Esophagus squamous epithelium (tissue), 5 donors: ENCODE measurements at regions not wholly inside any gene's neighbourhood (a gene's known extent, or its start where the extent isn't known, plus 50 kb on each side); places are given as distances from the start of the nearest gene placed in this dataset.

ENCODE experiments used
- DNase-seq: peaks from one replicate; lab custom pipeline; 2025; lab: John Stamatoyannopoulos, UW
- H3K27ac ChIP-seq, 4 donors: fragments of 200-600 bp; sonication (generic); one replicate each; pipeline ENCODE4 v1.5.1; 2016 to 2019; ENCODE audit warnings: mild to moderate bottlenecking in 1 of 4
- H3K27me3 ChIP-seq, 4 donors: fragments of 200-600 bp; sonication (generic); 1 replicate in 3 of 4; 2 replicates in 1 of 4; pipeline versions ENCODE4 v1.5.1 to v1.6.0; 2017 to 2021; ENCODE audit warnings: antibody characterized with exemption in 1 of 4
- H3K36me3 ChIP-seq, 3 donors: fragments of 200-600 bp; sonication (generic); one replicate each; pipeline ENCODE4 v1.5.1; 2016 to 2019
- H3K4me1 ChIP-seq, 3 donors: fragments of 200-600 bp; sonication (generic); one replicate each; pipeline ENCODE4 v1.5.1; 2017 to 2019
- H3K4me3 ChIP-seq, 4 donors: fragments of 200-600 bp; sonication (generic); 1 replicate in 3 of 4; 2 replicates in 1 of 4; pipeline ENCODE4 v1.5.1; 2016 to 2019; ENCODE audit warnings: mild to moderate bottlenecking in 2 of 4, moderate library complexity in 1 of 4
- H3K9me3 ChIP-seq, 3 donors: fragments of 200-600 bp; sonication (generic); one replicate each; pipeline ENCODE4 v1.5.1; 2016 to 2019
- CTCF ChIP-seq, 6 experiments: fragments of 450-650 bp in 4 of 6; fragments of 200-600 bp in 2 of 6; sonication (generic) in 2 of 6; IDR thresholded peaks; one replicate each; pipeline ENCODE4 v1.5.1; 2016 to 2019; ENCODE audit warnings: antibody characterized with exemption in 6 of 6, mild to moderate bottlenecking in 4 of 6, moderate library complexity in 4 of 6
- POLR2A ChIP-seq, 4 donors: fragments of 450-650 bp; IDR thresholded peaks; one replicate each; pipeline ENCODE4 v1.6.1; 2017; ENCODE audit warnings: antibody characterized with exemption in 4 of 4, mild to moderate bottlenecking in 4 of 4, moderate library complexity in 3 of 4
- WGBS, 2 donors: methylation state at CpG; one replicate each; pipeline ENCODE4 v1.1.5; 2018; 5-methylcytosine and 5-hydroxymethylcytosine counted together
- intact Hi-C: fragments of 100-400 bp; cut with DNase I; formaldehyde crosslinking; loops from one replicate; pipeline ENCODE4 v1.15.0; 2022
- donor health status: DM: yes; HTN: yes; CAD: no.

GRCh38 chr11:37026741-37027140 is 428.7 kb upstream of the RAG2 start:
- H3K9me3 ChIP-seq: no peaks in the 10 kb centered on the region
- H3K27ac ChIP-seq: no peak overlapping the region
- H3K27me3 ChIP-seq: no peaks in the 10 kb centered on the region
- H3K4me3 ChIP-seq: no peak overlapping the region
- TF ChIP-seq POLR2A (IDR thresholded peaks at IDR 0.05) (no peak), CTCF (IDR thresholded peaks at IDR 0.05) (no peak)
- no peaks in the 10 kb centered on the region for H3K4me1 ChIP-seq
- 46 to 53% methylated on average over 5 of the region's 5 CpGs for WGBS, 2 donors
- DNase-seq: no peak
- intact Hi-C loops: no loop called here
- H3K36me3 ChIP-seq: no peaks in the 10 kb centered on the region

GRCh38 chr11:37026326-37026725 is 428.3 kb upstream of the RAG2 start:
- intact Hi-C loops: no loop called here
- TF ChIP-seq CTCF (IDR thresholded peaks at IDR 0.05) (no peak), POLR2A (IDR thresholded peaks at IDR 0.05) (no peak)
- no peak for DNase-seq

GRCh38 chr11:37006563-37006962 is 408.5 kb upstream of the RAG2 start:
- no peaks in the 10 kb centered on the region for H3K36me3 ChIP-seq
- no peaks in the 10 kb centered on the region for H3K27me3 ChIP-seq
- no peak overlapping the region for H3K27ac ChIP-seq
- no peak overlapping the region for H3K4me3 ChIP-seq
- intact Hi-C loops: no loop called here
- 87 to 88% methylated on average over 4 of the region's 4 CpGs for WGBS, 2 donors
- H3K9me3 ChIP-seq: no peaks in the 10 kb centered on the region
- DNase-seq: no peak
- H3K4me1 ChIP-seq: no peaks in the 10 kb centered on the region
- TF ChIP-seq CTCF (IDR thresholded peaks at IDR 0.05): no peak
- TF ChIP-seq POLR2A (IDR thresholded peaks at IDR 0.05): no peak

More at GRCh38 chr11:37026326-37026725, 428.3 kb upstream of the RAG2 start:
- Histone ChIP-seq H3K4me3 (no peak overlapping the region), H3K27ac (no peak overlapping the region), H3K36me3 (no peaks in the 10 kb centered on the region), H3K27me3 (no peaks in the 10 kb centered on the region), H3K4me1 (no peaks in the 10 kb centered on the region), H3K9me3 (no peaks in the 10 kb centered on the region)
- WGBS, 2 donors: 44 to 51% methylated on average over 3 of the region's 3 CpGs

GRCh38 chr11:37002831-37003230 is 404.8 kb upstream of the RAG2 start:
- Histone ChIP-seq H3K4me3 (no peak overlapping the region), H3K36me3 (no peaks in the 10 kb centered on the region), H3K9me3 (no peaks in the 10 kb centered on the region), H3K27me3 (no peaks in the 10 kb centered on the region), H3K27ac (no peak overlapping the region), H3K4me1 (no peaks in the 10 kb centered on the region)
- 67 to 80% methylated on average over 3 of the region's 3 CpGs for WGBS, 2 donors
- no peak for DNase-seq
- TF ChIP-seq POLR2A (IDR thresholded peaks at IDR 0.05) (no peak), CTCF (IDR thresholded peaks at IDR 0.05) (no peak)
- intact Hi-C loops: no loop called here

- H3K4me1 ChIP-seq: no peaks in the 10 kb centered on the region
- WGBS, 2 donors: 58 to 67% methylated on average over 6 of the region's 6 CpGs
- no peak for DNase-seq
- H3K9me3 ChIP-seq: no peaks in the 10 kb centered on the region
- H3K27me3 ChIP-seq: no peaks in the 10 kb centered on the region
- H3K27ac ChIP-seq: no peak overlapping the region
- no peak overlapping the region for H3K4me3 ChIP-seq
- intact Hi-C loops: no loop called here
- TF ChIP-seq CTCF (IDR thresholded peaks at IDR 0.05) (no peak), POLR2A (IDR thresholded peaks at IDR 0.05) (no peak)
- no peaks in the 10 kb centered on the region for H3K36me3 ChIP-seq
Observed at GRCh38 chr11:36997656-36998055, 399.6 kb upstream of the RAG2 start.
